ENCODE measurements at regions not wholly inside any gene's neighbourhood (a gene's known extent, or its start where the extent isn't known, plus 50 kb on each side); places are given as distances from the start of the nearest gene placed in this dataset.
A peak's percentile ranks its signal among the peaks of the same experiment; 100 is the strongest.

DNA sequence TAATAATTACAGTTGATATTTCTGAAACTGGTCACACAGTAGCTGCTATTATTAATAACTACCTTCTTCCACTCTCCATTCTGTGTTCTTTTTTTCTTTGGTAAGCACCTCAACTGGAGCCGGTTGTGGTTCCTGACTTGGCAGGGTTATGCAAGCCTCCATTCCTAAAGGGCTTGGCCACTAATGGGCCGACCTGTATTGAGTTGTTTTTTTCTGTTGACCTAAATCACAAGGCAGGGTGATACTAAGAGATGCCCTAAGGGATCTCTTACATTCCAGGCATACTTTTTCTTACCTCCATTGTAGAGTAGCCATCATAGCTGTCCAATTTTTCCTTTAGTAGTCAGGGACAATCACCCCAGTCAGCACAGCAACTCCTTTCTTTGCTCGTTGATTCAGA lies 1295.8 kb upstream of the ADGRL3 start:
- DNase-seq: no peak

DNA sequence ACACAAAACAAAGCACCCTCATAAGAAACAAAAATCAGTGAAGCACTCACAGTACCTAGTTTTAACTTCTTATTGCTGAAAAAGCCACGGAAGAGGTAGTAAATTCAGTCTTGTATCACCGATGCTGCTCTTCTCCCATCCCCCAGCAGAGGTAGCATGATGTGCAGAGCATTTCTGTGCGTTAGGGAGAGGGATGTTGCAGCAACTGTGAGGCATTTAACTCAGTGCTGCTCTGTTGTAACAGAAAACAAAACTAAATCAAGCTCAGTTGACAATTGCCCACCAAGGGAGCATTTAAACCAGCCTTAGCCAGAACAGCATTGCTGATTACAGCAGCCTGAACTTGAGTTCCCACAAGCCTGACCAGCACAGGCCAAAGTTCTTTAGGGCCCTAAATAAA lies 1279.7 kb upstream of the ADGRL3 start:
- DNase-seq: no peak

- no peak for DNase-seq
Observed at GRCh38 chr4:59925290-59925689, 1274.8 kb upstream of the ADGRL3 start.

GRCh38 chr4:59936566-59936965 lies 1263.6 kb upstream of the ADGRL3 start:
- no peak for DNase-seq

DNA sequence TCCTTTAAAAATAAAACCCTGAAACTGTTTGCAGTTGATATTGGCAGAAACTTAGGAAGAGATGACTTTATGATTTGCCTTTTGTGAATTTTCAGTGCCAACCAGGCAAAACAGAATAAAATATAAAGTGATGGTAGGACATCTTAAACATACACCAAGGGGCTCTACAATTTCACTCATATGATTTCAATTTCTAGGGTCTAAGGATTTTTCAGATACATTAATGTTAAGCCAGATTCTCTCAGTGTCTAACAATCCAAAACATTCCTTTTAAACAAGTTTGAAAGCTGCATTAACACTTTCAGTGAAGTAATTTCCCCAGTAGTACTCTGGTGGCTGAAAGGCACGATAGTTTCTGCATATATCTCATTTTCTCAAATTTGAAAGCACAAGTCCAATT lies 1262.0 kb upstream of the ADGRL3 start:
- DNase-seq: no peak

GRCh38 chr4:59945277-59945676 lies 1254.8 kb upstream of the ADGRL3 start:
- peak; percentile 19 for DNase-seq

GRCh38 chr4:59945716-59946115 lies 1254.4 kb upstream of the ADGRL3 start:
- no peak for DNase-seq

DNA sequence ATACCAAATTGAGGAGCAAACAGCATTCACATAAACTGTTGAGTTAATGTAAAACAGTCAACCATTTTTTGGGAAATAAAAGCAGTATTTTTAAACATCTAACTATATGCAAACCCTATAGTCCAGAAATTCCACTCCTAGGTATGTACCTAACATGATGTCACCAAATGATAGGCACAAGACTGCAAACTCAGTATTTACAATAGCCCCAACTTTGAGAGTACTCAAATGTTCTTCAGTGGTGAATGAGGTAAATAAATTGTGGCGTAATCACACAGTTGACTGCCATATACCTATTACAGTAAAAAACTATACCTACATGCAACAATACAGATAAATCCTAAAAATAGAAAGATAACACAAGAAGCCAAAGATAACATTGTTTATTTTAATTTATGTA lies 1243.8 kb upstream of the ADGRL3 start:
- DNase-seq: no peak

GRCh38 chr4:59960143-59960542 lies 1240.0 kb upstream of the ADGRL3 start:
- DNase-seq: no peak

DNA sequence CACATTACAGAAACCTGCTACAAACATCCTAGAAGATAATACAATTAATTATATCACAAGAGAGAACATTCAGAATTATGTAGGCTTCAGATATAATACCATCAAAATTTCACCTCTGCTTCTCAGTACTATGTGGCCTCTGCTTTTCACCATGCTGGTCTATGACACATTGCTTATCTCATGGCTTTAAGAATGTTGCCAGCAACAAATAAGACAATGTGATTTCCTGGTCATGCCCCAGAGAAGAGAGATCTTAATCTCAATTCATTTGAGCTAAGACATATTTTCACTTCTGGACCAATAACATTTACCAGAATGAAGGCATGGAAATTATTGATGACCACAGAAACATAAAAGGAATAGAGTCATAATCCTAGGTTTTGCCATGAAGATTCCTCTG lies 1233.4 kb upstream of the ADGRL3 start:
- no peak for DNase-seq

- DNase-seq: no peak
Observed at GRCh38 chr4:59968796-59969195, 1231.3 kb upstream of the ADGRL3 start.

DNA sequence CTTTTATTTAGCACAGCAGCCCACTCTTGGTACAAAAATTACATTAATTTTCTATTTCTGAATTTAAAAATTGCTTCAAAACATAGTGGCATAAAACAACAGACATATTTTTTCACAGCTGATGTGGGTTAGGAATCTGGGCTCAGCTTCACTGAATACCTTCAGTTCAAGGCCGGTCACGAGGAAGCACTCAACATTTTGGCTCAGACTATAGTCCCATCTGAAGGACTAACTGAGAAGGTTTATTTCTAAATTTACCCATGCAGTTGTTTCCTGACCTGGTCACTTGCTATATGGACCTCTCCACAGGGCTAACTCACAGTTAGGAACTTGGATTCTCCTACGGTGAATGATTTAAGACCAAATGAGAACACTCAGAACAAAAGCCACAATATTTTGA lies 1230.2 kb upstream of the ADGRL3 start:
- no peak for DNase-seq

DNA sequence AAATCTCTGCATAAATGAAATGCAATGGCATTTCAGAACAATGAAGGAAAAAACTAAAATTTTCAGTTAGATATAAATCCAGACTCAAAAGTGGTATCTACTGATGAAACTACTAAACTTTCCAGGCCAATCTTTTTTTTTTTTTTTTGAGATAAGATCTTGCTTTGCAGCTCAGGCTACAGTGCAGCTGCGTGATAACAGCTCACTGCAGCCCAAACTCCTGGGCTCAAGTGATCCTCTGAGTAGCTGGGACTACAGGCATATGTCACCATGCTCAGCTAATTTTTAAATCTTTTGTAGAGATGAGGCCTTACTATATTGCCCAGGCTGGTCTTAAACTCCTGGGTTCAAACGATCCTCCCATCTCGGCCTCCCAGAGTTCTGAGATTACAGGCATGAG lies 1228.2 kb upstream of the ADGRL3 start:
- no peak for DNase-seq

- peak; percentile 27 for DNase-seq
Observed at GRCh38 chr4:59973492-59973891, 1226.6 kb upstream of the ADGRL3 start.

- DNase-seq: no peak
Observed at GRCh38 chr4:59979061-59979460, 1221.1 kb upstream of the ADGRL3 start.

GRCh38 chr4:59983852-59984251 lies 1216.3 kb upstream of the ADGRL3 start:
- DNase-seq: no peak

DNA sequence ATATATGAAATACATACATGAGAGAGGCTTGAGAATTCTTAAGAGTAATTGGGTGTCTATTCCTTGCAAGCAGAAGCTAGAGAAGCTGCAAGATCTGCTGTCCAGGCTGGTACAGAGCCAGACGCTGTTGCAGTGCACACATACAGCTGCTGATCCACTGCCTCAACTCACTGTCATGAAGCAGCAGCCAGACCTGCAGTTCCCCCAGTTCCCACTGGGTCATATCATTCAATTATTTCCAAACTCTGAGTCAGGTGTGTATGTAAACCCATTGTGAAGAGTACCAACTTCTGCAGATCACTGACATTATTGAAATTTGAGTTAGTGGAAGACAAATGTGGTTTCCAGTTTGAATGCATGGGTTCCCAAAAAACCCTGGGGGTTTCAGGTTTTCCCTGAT lies 1212.8 kb upstream of the ADGRL3 start:
- no peak for DNase-seq

GRCh38 chr4:59994118-59994517 lies 1206.0 kb upstream of the ADGRL3 start:
- no peak for DNase-seq

DNA sequence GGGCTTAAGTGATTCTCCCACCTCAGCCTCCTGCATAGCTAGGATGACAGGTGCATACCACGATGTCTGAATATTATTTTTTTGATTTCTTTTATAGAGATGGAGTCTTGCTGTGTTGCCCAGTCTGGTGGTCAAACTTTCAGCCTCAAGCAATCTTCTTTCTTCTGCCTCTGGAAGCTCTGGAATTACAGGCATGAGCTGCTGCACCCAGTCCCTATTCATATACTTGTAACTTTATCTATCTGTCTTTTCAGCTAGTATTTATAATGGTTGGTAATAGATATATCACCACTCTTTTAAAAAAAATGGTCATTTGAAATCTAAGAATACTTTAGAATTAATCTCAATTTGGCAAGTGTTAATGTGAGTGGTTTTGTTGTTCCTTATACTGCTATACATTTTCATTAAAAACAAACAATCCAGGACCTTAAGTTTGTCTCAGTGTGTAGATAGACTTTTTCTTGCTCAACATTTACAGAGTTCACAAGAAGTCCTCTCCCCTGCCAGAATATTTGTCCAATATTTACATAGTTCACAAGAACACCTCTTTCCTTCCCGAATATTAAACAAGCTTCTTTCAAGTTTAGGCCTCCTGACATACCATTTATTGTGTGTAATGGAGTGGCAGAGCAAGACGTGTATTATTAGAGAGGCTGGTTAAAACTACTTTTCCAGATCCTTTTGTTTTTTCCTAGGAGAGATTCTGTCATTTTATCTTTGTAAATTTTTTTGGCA lies 1197.4 kb upstream of the ADGRL3 start:
- DNase-seq: no peak

DNA sequence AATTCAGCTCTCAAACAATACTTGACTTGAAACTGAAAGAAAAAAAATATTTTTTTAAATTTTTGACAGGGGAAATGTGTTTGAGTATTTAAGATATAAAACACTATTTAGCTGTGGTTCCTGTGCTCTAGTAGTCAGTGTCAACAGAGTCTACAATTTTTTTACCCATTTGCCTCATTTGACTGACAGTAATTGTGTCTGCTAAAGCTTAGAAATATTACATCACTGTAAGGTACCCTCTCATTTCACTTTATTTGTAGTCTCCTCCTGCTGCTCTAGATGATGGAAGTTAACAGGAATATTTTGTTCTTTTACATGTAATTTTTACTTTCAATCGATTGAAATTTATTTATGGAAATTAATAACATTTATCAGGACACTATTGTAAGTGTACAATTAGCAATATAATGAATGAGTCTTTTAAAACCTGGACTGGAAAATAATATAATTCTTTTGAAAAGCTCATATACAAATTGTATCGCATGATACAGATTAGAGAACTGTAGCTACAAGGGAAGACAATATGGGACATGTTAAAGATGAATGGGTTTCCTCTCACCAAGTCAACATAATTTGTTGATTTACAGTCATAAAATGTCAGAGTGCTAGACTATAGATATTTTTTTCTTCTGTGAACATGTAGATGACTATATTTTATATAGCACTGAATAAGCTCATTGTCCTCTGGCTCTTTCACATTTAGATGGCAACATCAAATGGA lies 1186.5 kb upstream of the ADGRL3 start:
- DNase-seq: no peak

- DNase-seq: no peak
Observed at GRCh38 chr4:60016971-60017370, 1183.2 kb upstream of the ADGRL3 start.

DNA sequence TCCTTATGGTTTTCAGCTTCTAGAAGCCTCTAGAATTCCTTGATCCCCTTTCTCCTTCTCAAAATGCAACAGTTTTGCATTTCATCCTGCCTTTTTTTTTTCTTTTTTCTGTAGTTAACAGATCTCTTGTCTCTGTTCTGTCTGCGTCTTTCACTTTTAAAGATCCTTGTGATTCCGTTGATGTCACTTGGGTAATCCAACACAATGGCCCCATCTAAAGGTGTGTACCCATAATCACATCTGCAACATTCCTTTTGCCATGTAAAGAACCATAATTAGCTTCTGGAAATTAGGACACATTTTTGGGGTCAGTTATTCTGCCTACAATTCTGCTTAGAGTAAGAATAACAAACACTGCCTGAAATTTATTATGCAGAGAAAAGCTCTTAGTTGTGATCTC lies 1180.9 kb upstream of the ADGRL3 start:
- no peak for DNase-seq

GRCh38 chr4:60019946-60020345 lies 1180.2 kb upstream of the ADGRL3 start:
- no peak for DNase-seq

DNA sequence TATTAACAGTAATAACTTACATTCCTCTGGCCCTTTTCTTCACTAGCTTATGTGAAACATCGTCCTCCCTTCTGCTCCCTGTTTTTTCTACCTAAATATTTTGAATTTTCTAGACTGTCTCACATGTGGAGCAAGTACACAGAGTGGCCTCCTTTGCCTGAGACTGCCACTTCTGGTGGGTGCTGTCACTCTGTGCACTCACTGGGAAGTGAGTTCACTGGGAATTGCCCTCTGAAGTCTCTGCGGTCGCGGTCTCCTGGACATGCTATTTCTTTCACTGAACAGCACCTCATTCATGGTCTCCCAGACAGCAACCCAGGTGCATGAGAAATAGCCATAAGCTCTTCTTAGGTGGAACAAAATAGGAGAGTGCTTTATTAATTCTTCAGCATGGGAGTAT lies 1179.7 kb upstream of the ADGRL3 start:
- no peak for DNase-seq

DNA sequence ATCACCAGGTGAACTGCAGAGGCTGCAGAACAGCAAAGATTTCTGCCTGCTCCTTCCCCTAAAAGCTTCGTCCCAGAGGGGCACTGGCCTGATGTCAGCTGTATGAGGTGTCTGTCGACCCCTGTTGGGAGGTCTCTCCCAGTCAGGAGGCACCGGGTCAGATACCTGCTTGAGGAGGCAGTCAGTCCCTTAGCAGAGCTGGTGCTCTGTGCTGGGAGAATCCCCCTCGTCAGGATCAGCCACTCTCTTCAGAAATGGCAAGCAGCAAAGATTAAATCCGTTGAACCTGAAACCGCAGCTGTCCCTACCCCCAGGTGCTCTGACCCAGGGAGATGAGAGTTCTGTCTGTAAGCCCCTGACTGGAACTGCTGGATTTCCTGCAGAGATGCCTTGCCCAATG lies 1166.3 kb upstream of the ADGRL3 start:
- DNase-seq: no peak
